H9 (cell line): ENCODE measurements at regions not wholly inside any gene's neighbourhood (a gene's known extent, or its start where the extent isn't known, plus 50 kb on each side); places are given as distances from the start of the nearest gene placed in this dataset.
A peak's percentile ranks its signal among the peaks of the same experiment; 100 is the strongest.
"Not testable (repeated sequence)": the region's sequence is repeated elsewhere in the genome, so short reads cannot be mapped to it uniquely, and the experiment has no call there.

Experiments used
- DNase-seq: peaks from one replicate; pipeline ENCODE4 v3.0.0-alpha.2; 2017
- H2AFZ ChIP-seq: one replicate; pipeline ENCODE4 v1.6.1; 2013; ENCODE audit warnings: mild to moderate bottlenecking, low read length, control low read depth, moderate library complexity
- H2AK5ac ChIP-seq: 2 replicates; pipeline ENCODE4 v1.6.1; 2013; ENCODE audit warnings: low read length, control low read depth, mixed read lengths; ENCODE audit not compliant: insufficient read length
- H2BK120ac ChIP-seq: one replicate; pipeline ENCODE4 v1.6.1; 2013; ENCODE audit warnings: low read depth, mild to moderate bottlenecking, low read length, control low read depth, inconsistent platforms; ENCODE audit not compliant: poor library complexity, severe bottlenecking
- H2BK12ac ChIP-seq: 2 replicates; pipeline ENCODE4 v1.6.1; 2013; ENCODE audit warnings: low read length, control low read depth, mixed read lengths, low read depth; ENCODE audit not compliant: insufficient read length
- H2BK15ac ChIP-seq: 2 replicates; pipeline ENCODE4 v1.6.1; 2013; ENCODE audit warnings: low read depth, low read length, control low read depth
- H2BK20ac ChIP-seq: one replicate; pipeline ENCODE4 v1.6.1; 2013; ENCODE audit warnings: low read depth, mild to moderate bottlenecking, low read length, control low read depth, inconsistent platforms; ENCODE audit not compliant: poor library complexity, severe bottlenecking
- H2BK5ac ChIP-seq: 2 replicates; pipeline ENCODE4 v1.6.1; 2013; ENCODE audit warnings: low read length, control low read depth, mixed read lengths; ENCODE audit not compliant: insufficient read length
- H3K14ac ChIP-seq: 2 replicates; pipeline ENCODE4 v1.6.1; 2013; ENCODE audit warnings: low read length, control low read depth; ENCODE audit not compliant: insufficient read depth
- H3K18ac ChIP-seq: 2 replicates; pipeline ENCODE4 v1.6.1; 2013; ENCODE audit warnings: low read depth, mild to moderate bottlenecking, mixed read lengths, low read length, control low read depth; ENCODE audit not compliant: insufficient read length
- H3K23ac ChIP-seq: 2 replicates; pipeline ENCODE4 v1.6.1; 2013; ENCODE audit warnings: low read length, control low read depth, mixed read lengths, low read depth; ENCODE audit not compliant: insufficient read length
- H3K23me2 ChIP-seq: 2 replicates; pipeline ENCODE4 v1.6.1; 2013; ENCODE audit warnings: low read depth, mild to moderate bottlenecking, mixed read lengths, low read length, control low read depth; ENCODE audit not compliant: insufficient read length, poor library complexity, severe bottlenecking
- H3K27ac ChIP-seq: 2 replicates; pipeline ENCODE4 v1.5.1; 2013; ENCODE audit warnings: low read length, control low read depth, mixed read lengths, low read depth; ENCODE audit not compliant: insufficient read length
- H3K27me3 ChIP-seq: 2 replicates; pipeline ENCODE4 v1.6.1; 2013; ENCODE audit warnings: low read length, control low read depth, inconsistent platforms; ENCODE audit not compliant: insufficient read depth
- H3K4ac ChIP-seq: 2 replicates; pipeline ENCODE4 v1.6.1; 2013; ENCODE audit warnings: low read depth, mild to moderate bottlenecking, control low read depth, inconsistent platforms, low read length, moderate library complexity
- H3K4me1 ChIP-seq: 2 replicates; pipeline ENCODE4 v1.6.1; 2013; ENCODE audit warnings: low read length, control low read depth, inconsistent platforms; ENCODE audit not compliant: insufficient read depth
- H3K4me2 ChIP-seq: 2 replicates; pipeline ENCODE4 v1.6.1; 2013; ENCODE audit warnings: low read length, control low read depth, mixed read lengths; ENCODE audit not compliant: insufficient read length, insufficient read depth
- H3K56ac ChIP-seq: 2 replicates; pipeline ENCODE4 v1.6.1; 2013; ENCODE audit warnings: low read depth, mild to moderate bottlenecking, mixed read lengths, low read length, control low read depth; ENCODE audit not compliant: insufficient read length
- H3K79me1 ChIP-seq: 2 replicates; pipeline ENCODE4 v1.6.1; 2013; ENCODE audit warnings: low read depth, mild to moderate bottlenecking, moderate library complexity, low read length, control low read depth, inconsistent platforms; ENCODE audit not compliant: insufficient read depth, poor library complexity, severe bottlenecking
- H3K79me2 ChIP-seq: 2 replicates; pipeline ENCODE4 v1.6.1; 2013; ENCODE audit warnings: low read length, control low read depth, inconsistent platforms; ENCODE audit not compliant: insufficient read depth
- H3K9ac ChIP-seq: 2 replicates; pipeline ENCODE4 v1.6.1; 2013; ENCODE audit warnings: low read length, control low read depth, mixed read lengths; ENCODE audit not compliant: insufficient read length; ENCODE audit errors: extremely low read depth
- H3K9me3 ChIP-seq: one replicate; pipeline ENCODE4 v1.6.1; 2013; ENCODE audit warnings: low read depth, low read length, inconsistent platforms; ENCODE audit not compliant: control insufficient read depth
- H3T11ph ChIP-seq: one replicate; pipeline ENCODE4 v1.6.1; 2013; ENCODE audit warnings: mild to moderate bottlenecking, low read length, control low read depth, inconsistent platforms
- H4K20me1 ChIP-seq: one replicate; pipeline ENCODE4 v1.6.1; 2013; ENCODE audit not compliant: control insufficient read depth, insufficient read length, insufficient read depth
- H4K5ac ChIP-seq: 2 replicates; pipeline ENCODE4 v1.6.1; 2013; ENCODE audit warnings: low read depth, mild to moderate bottlenecking, mixed read lengths, low read length, control low read depth; ENCODE audit not compliant: insufficient read length
- H4K8ac ChIP-seq: replicated peaks from 2 replicates; pipeline ENCODE4 v1.6.1; 2013; ENCODE audit warnings: low read length, control low read depth, mixed read lengths, low read depth; ENCODE audit not compliant: insufficient read length
- H4K91ac ChIP-seq: 2 replicates; pipeline ENCODE4 v1.6.1; 2013; ENCODE audit warnings: low read depth, mild to moderate bottlenecking, moderate library complexity, mixed read lengths, low read length, control low read depth; ENCODE audit not compliant: insufficient read length
- H3K27ac Mint-ChIP-seq, 3 experiments: 2 replicates in 2 of 3; 3 replicates in 1 of 3; pipeline ENCODE4 v1.8.0; 2020 to 2021; ENCODE audit warnings: mixed read lengths in 3 of 3, mild to moderate bottlenecking in 1 of 3, moderate library complexity in 1 of 3
- H3K27me3 Mint-ChIP-seq: 2 replicates; pipeline ENCODE4 v1.8.0; 2021; ENCODE audit warnings: low read depth, mild to moderate bottlenecking, moderate library complexity, mixed read lengths
- H3K36me3 Mint-ChIP-seq, 3 experiments: 2 replicates in 2 of 3; 3 replicates in 1 of 3; pipeline ENCODE4 v1.8.0; 2020 to 2021; ENCODE audit warnings: low read depth in 3 of 3, mixed read lengths in 3 of 3; ENCODE audit not compliant: insufficient read depth in 1 of 3
- H3K4me1 Mint-ChIP-seq, 2 experiments: 2 replicates each; pipeline ENCODE4 v1.8.0; 2020; ENCODE audit warnings: mixed read lengths in 2 of 2
- H3K4me3 Mint-ChIP-seq, 2 experiments: 2 replicates in 1 of 2; 3 replicates in 1 of 2; pipeline ENCODE4 v1.8.0; 2020 to 2021; ENCODE audit warnings: mild to moderate bottlenecking in 2 of 2, mixed read lengths in 2 of 2, moderate library complexity in 1 of 2
- H3K9me3 Mint-ChIP-seq, 2 experiments: 2 replicates in 1 of 2; 3 replicates in 1 of 2; pipeline ENCODE4 v1.8.0; 2020; ENCODE audit warnings: mild to moderate bottlenecking in 2 of 2, mixed read lengths in 2 of 2, moderate library complexity in 1 of 2
- WGBS: extraction: QIAGEN DNeasy Blood & Tissue Kit; methylation state at CpG from one replicate; pipeline ENCODE4 v1.1.7; 2013; ENCODE audit warnings: missing lambda C conversion rate, low lambda C conversion rate, mixed read lengths; ENCODE audit not compliant: insufficient read length; ENCODE audit errors: extremely low coverage; 5-methylcytosine and 5-hydroxymethylcytosine counted together

DNA sequence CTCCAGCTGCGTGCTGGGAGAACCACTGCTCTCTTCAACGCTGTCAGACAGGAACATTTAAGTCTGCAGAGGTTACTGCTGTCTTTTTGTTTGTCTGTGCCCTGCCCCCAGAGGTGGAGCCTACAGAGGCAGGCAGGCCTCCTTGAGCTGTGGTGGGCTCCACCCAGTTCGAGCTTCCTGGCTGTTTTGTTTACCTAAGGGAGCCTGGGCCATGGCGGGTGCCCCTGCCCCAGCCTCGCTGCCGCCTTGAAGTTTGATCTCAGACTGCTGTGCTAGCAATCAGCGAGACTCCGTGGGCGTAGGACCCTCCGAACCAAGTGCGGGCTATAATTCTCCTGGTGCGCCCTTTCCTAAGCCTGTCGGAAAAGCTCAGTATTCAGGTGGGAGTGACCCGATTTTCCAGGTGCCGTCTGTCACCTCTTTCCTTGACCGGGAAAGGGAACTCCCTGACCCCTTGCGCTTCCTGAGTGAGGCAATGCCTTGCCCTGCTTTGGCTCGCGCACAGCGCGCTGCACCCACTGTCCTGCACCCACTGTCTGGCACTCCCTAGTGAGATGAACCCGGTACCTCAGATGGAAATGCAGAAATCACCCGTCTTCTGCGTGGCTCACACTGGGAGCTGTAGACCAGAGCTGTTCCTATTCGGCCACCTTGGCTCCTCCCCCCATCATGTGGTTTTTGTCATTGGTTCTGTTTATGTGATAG is 130.0 kb downstream of the LEPR start:
- not testable (repeated sequence) for H2AK5ac ChIP-seq, H3K4ac ChIP-seq, H3K9me3 ChIP-seq, H3K4me1 ChIP-seq, H3K79me1 ChIP-seq, H4K5ac ChIP-seq, H3K27me3 ChIP-seq, H3K79me2 ChIP-seq, H2BK15ac ChIP-seq, H3T11ph ChIP-seq, H2BK12ac ChIP-seq, H3K36me3 Mint-ChIP-seq, H3K23ac ChIP-seq, H3K9ac ChIP-seq, H3K23me2 ChIP-seq, H2BK5ac ChIP-seq, H3K18ac ChIP-seq, H2AFZ ChIP-seq, H4K91ac ChIP-seq, H3K27ac Mint-ChIP-seq, H3K27ac ChIP-seq, H2BK20ac ChIP-seq, H2BK120ac ChIP-seq, H3K56ac ChIP-seq, H4K8ac ChIP-seq, H3K14ac ChIP-seq, H4K20me1 ChIP-seq
- no CpG with 5 or more reads among the region's 25 CpGs for WGBS
- H3K4me3 Mint-ChIP-seq: peak overlapping the region; percentile 89 to 90
- peak; percentile 54 for DNase-seq
- peak overlapping the region; percentile 64 for H3K4me2 ChIP-seq
- peaks cover 32% of the 10 kb centered on the region for H3K27me3 Mint-ChIP-seq
- H3K9me3 Mint-ChIP-seq: peaks cover 2 to 11% of the 10 kb centered on the region in 2 experiments
- peaks cover 24 to 28% of the 10 kb centered on the region in 2 experiments for H3K4me1 Mint-ChIP-seq

DNA sequence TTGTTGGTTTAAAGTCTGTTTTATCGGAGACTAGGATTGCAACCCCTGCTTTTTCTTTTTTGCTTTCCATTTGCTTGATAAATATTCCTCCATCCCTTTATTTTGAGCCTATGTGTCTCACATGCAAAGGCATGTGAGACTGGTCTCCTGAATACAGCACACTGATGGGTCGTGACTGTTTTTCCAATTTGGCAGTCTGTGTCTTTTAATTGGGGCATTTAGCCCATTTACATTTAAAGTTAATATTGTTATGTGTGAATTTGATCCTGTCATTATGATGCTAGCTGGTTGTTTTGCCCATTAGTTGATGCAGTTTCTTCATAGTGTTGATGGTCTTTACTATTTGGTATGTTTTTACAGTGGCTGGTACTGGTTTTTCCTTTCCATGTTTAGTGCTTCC is 132.0 kb downstream of the LEPR start:
- H3K4ac ChIP-seq, H2BK5ac ChIP-seq, H4K20me1 ChIP-seq, H4K8ac ChIP-seq, H3K9me3 ChIP-seq, H3K4me1 ChIP-seq, H3K36me3 Mint-ChIP-seq, H4K5ac ChIP-seq, H2BK15ac ChIP-seq, H3K14ac ChIP-seq, H3K4me2 ChIP-seq, H2AK5ac ChIP-seq, H3T11ph ChIP-seq, H2AFZ ChIP-seq, DNase-seq, H3K27me3 ChIP-seq, H4K91ac ChIP-seq, H3K27ac Mint-ChIP-seq, H3K23ac ChIP-seq, H3K56ac ChIP-seq, H2BK20ac ChIP-seq, H3K27ac ChIP-seq, H3K79me2 ChIP-seq, H3K18ac ChIP-seq, H3K23me2 ChIP-seq, H2BK12ac ChIP-seq, H3K9ac ChIP-seq, H3K4me3 Mint-ChIP-seq, H3K9me3 Mint-ChIP-seq, H2BK120ac ChIP-seq, H3K79me1 ChIP-seq: not testable (repeated sequence)
- WGBS: no CpG with 5 or more reads among the region's 2 CpGs
- Mint-ChIP-seq H3K27me3 (peaks cover 32% of the 10 kb centered on the region), H3K4me1 (peaks cover 24 to 28% of the 10 kb centered on the region in 2 experiments)
